Neural cell (in vitro differentiated cells): ENCODE measurements at regions not wholly inside any gene's neighbourhood (a gene's known extent, or its start where the extent isn't known, plus 50 kb on each side); places are given as distances from the start of the nearest gene placed in this dataset.

Experiments used
- EP300 ChIP-seq: fragments of 450-650 bp; conservative IDR thresholded peaks from 2 replicates; pipeline ENCODE4 v1.6.1; 2014; ENCODE audit warnings: antibody characterized with exemption, mild to moderate bottlenecking, moderate library complexity; ENCODE audit not compliant: poor library complexity, severe bottlenecking
- POLR2AphosphoS5 ChIP-seq: IDR thresholded peaks from 2 replicates; pipeline ENCODE4 v1.6.1; 2012
- TAF1 ChIP-seq: IDR thresholded peaks from 2 replicates; pipeline ENCODE4 v1.6.1; 2012; ENCODE audit warnings: low read depth
- TF ChIP-seq, protein P1 (sequence below): fragments of 450-650 bp; IDR thresholded peaks from 2 replicates; pipeline ENCODE4 v1.5.1; 2014; ENCODE audit warnings: antibody characterized with exemption, mild to moderate bottlenecking, moderate library complexity; ENCODE audit not compliant: poor library complexity, severe bottlenecking

DNA sequence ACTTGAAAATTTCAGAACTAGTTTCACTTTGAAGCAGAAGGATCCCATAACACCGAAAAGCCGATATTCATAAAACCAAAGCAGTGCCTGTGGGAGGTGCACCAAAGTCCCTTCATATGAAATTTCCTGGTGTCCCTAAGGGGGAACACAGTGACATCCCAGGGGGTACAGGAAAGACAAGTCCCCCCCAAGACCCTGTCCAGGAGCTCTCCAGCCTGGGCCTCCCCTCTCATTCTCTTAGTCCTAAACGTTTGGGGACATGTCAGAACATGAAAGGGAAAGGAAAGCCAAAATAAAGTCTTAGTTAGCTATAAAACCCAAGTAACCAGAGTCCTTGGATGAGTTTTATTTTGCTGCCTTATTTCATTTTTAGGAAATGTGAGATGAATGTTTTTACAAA lies 56.6 kb downstream of the MRPL57 start:
- TF ChIP-seq, protein P1, sequence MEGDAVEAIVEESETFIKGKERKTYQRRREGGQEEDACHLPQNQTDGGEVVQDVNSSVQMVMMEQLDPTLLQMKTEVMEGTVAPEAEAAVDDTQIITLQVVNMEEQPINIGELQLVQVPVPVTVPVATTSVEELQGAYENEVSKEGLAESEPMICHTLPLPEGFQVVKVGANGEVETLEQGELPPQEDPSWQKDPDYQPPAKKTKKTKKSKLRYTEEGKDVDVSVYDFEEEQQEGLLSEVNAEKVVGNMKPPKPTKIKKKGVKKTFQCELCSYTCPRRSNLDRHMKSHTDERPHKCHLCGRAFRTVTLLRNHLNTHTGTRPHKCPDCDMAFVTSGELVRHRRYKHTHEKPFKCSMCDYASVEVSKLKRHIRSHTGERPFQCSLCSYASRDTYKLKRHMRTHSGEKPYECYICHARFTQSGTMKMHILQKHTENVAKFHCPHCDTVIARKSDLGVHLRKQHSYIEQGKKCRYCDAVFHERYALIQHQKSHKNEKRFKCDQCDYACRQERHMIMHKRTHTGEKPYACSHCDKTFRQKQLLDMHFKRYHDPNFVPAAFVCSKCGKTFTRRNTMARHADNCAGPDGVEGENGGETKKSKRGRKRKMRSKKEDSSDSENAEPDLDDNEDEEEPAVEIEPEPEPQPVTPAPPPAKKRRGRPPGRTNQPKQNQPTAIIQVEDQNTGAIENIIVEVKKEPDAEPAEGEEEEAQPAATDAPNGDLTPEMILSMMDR, result no peak
- TF ChIP-seq POLR2AphosphoS5, result no peak
- TF ChIP-seq TAF1, result no peak
- TF ChIP-seq EP300, result no peak
